Activated CD4-positive, alpha-beta T cell treated with anti-CD3 and anti-CD28 coated beads, Interleukin-2, amount 50 U/mL, for 16 hours (primary cell): ENCODE measurements at regions not wholly inside any gene's neighbourhood (a gene's known extent, or its start where the extent isn't known, plus 50 kb on each side); places are given as distances from the start of the nearest gene placed in this dataset.

Experiments used
- DNase-seq: peaks from one replicate; pipeline ENCODE4 v3.0.0-alpha.2; 2020

DNA sequence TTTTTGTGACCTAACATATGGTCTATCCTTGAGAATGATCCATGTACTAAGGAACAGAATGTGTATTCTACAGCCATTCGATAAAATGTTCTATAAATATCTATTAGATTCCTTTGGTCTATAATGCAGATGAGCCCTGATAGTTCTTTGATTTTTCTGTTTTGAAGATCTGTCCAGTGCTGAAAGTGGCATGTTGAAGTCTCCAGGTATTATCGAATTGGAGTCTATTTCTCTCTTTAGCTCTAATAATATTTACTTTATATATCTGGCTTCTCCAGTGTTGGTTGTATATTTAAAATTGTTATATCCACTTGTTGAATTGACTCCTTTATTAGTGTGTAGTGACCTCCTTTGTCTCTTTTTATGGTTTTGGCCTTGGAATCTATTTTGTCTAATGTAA is 377.9 kb downstream of the ARL6IP6 start:
- no peak for DNase-seq

DNA sequence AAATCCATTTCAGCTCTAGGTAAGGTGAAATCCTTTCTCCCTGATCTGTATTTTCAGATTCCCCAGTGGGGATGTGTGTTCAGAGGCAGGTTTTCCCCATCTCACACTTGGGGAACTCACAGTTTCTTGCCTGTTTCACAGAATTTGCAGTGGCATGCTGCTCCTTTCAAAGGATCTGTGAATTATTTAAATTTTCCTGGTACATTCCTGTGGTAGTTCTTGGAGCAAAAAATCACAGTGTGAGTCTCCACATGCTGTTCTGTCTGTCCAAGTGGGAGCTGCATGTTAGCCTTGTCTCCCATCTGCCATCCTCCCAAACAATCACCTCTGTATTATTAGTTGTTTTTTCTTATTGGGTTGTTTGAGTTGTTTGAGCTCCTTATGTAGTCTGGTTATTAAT is 372.9 kb downstream of the ARL6IP6 start:
- no peak for DNase-seq

DNA sequence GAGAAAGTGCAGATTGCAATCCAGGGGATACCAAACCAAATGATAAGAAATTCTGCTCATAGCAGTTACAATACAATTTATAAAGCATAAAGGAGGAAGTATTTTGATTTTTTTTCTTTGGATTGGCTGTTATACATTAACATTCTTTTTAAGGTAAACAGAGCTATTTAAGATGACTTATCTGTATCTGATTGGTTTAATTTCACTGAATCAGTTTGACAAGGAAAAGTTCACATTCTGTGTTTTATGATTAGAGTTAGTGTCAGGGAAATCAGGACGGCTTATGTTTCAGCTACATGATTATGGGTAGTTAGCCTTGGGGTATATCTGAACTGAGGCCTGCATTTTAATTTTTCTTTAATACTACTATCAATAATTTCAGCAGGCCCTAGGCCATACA is 360.9 kb downstream of the ARL6IP6 start:
- DNase-seq: no peak

DNA sequence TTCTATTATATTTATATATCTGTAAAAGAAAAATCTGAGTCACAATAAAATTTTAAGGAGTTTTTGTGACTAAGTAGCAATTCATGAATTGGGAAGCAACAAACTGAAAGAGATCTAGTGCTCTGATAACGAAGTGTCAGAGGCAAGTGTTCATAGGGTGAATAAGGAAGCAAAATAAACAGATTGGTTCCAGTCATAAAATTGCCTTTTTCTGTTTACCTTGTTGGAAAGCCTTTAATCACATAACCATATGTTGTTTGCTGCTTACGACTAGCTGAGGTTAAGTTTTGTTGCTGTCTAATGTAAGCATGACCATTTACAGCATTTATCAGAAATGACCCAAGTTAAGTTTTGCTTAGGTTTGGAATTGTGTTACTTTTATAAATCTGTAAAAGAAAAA is 358.9 kb downstream of the ARL6IP6 start:
- no peak for DNase-seq

DNA sequence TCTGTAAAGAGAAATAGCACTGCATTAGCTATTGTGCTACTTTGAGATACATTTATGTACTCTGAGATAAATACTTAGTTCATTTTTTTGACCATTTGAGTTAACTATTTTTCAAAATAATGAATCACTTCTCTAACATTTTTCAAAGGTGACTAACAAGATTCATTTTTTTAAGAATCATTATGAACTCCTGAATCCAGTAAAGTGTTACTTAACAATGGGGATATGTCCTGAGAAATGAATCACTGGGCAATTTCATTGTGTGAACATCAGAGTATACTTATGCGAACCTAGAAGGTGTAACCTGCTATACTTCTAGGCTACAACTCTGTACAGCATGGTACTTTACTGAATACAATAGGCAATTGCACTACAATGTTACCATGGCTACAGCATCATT is 355.8 kb downstream of the ARL6IP6 start:
- no peak for DNase-seq

DNA sequence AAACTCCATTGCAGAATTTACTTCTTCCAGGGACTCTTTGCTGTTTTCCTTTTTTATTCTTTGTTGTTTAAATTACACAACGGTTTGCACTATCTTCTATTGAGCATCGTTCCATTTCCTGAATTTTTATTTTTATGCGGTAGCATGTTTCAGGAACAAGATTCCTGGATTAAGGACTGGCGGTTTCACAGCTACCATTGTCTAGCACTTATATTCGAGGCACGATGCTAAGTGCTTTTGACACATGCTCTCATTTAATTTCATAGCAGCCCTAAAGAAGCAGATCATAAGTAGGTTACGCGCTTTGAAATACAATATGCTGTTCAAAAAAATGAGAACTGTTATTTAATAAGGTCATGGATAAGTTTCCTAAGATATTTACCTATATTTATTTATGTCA is 354.4 kb downstream of the ARL6IP6 start:
- DNase-seq: no peak

DNA sequence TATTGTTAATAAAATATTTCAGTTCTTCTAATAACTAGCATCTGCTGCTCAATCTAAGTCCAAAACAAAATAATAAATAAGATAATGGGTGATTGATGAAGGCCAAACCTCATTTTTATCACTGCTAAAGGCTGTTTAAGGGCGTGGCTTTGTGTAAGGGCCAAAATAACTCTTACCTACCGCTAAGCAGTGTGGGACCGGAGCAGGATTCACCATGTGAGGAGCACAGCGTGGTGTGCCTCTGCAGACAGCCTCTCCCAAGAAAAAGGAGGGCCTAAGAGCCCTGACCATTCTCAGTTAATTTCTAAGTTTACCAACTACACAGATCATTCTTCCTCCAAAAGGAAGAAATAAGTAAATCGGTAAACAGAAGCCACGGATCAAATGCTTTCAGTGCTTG is 353.7 kb downstream of the ARL6IP6 start:
- DNase-seq: no peak

DNA sequence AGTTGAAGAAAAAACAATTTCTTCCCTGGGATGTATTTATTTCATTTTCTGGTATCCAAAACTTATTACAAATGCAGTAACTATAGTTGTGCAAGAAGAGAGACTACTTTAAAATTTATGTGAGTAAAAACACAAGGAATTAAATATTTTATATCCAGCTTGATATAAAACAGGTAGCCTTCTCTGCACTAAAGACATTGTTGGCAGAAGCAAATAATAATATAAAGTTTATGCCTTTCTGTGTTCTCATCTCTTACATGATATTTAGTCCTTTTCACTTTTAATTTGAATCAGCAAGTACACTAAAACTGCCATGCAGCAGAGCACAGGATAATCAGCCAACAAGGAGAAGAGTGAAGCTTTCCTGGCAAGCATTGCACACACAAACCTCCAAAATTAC is 352.7 kb downstream of the ARL6IP6 start:
- DNase-seq: no peak

DNA sequence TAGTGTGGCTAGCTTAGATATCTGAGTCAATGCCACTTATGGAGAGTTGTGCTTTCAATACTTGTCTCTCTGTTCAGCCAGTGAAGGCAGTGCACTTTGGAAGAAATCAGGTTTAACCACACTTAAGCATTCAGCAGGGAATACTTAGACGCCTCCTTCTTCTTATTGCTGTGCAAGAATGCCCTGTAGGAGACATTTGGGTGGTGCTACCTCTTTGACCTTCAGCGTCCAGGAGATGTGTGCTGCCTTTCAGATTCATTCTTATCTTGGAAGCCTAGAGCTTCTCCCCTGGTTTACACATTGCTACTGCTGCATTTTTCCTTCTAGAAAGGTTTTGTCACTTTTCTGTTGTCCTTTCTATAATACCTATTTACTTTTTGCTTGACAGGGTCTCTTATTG is 350.5 kb downstream of the ARL6IP6 start:
- no peak for DNase-seq

DNA sequence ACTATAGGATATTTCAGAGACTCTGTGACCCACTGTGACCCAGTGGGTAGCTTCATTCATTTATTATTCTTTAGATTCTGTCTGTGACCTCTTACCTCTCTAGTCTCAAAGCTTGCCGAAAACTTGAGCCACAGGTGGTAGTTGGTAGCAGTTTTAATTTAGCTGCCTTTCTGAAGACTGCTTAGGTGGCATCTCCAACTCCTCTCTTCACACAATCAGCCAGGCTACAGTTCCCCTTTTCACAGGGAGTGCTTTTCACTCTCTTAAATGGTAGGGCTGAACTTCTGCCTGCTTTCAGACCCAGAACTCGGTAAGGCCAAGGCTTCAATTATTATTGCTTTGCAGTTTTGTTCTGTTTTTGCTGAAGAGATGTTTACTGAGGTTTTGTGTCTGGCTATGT is 349.6 kb downstream of the ARL6IP6 start:
- DNase-seq: no peak

DNA sequence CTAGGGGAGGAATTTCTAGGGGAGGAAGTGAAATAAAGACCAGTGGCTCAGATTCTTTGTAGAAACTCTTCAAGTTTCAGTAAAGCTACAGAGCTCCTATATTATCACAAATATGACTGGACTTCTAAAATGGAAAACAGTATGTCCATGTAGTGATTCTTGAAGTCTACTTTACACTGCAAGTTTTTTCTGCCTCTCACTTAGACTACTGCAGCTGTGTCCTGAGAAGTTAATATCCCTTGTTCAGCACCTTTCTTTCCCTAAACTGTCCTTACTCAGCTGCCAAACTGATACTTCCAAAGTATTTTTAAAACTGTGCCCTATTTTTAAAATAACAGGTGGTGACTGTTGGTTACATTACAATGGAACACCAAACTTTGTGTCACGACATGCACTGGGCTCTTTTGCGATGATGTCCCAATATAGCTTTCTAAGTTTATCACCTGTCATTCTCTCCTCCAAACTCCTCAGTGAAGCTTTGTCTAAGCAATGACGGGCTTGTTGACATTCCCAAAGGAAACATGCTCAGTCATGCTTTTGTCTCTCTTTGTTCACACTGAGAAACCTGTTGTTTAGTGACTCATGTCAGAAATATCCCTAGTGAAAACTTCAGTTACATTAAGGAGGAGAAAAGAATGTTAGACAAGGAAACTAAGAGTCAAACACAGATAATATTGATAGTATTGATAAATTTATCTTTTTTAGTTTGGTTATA is 341.1 kb downstream of the ARL6IP6 start:
- no peak for DNase-seq

DNA sequence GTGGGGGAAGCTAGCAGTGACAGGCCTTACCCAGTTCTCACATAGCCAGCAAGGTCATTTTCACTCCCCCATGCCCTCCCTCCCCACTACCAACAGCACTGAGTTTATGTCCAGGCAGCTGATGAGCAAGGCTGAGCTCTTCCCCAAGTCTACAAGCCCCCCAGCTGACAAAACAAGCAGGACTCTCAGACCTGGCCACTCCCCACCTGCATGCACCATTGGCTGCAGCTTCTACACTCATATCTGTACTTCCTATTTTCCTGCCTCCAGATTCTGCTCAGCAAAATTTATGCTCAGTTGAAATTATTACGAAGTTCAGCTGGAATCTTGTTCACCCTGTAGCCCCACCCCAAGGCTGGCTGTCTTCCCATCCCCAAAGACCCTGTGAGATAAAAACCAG is 339.3 kb downstream of the ARL6IP6 start:
- no peak for DNase-seq

DNA sequence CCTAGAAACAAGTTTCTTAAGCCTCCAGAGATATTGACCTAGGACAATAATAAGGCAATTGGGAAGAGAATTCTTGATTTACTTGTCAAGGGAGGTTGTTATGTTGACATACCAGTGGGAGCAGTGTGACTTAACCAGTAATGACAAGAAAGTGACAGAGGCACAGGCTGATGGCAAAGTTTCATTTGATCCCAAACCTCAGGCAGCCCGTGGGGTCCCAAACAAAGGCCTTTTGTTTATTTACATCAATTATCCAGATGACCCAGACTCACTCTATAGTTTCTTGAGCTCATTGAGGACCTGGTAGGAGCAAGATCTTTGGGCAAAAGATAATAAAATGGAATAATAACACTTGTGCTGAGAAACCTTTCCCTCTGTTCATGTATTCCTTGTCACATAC is 336.8 kb downstream of the ARL6IP6 start:
- no peak for DNase-seq

DNA sequence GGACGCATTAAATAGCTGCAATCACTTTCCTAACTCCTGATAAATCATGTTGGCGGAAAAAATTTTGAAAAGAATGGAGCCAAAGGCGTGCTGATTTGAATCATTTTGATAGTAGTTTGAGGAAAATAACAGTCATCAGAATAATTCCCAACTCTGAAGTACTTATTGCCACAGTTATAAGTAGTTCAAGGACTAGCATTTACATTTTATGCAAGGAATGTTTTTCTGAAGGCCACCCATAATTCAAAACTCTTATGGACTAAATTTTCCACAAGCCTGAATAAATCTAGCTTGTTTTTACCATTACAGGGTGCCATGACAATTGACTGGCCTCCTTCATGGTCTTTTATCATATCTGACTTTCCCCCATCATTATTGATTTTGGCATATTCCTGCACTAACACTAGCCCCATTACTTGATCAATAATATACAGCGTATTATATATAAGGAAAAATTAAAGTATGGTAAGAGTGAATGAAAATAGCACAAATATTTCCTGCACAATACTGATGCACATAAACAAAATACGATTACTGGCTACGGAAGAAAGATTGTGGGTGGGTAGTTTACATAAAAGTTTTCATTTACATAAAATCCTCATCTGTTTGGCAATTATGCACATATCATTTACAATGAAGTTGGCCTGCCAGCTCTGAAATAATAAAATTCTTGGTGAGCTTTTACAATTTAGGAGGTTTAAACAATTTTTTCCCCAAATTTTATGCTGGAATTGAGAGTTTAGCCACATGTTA is 334.6 kb downstream of the ARL6IP6 start:
- no peak for DNase-seq

DNA sequence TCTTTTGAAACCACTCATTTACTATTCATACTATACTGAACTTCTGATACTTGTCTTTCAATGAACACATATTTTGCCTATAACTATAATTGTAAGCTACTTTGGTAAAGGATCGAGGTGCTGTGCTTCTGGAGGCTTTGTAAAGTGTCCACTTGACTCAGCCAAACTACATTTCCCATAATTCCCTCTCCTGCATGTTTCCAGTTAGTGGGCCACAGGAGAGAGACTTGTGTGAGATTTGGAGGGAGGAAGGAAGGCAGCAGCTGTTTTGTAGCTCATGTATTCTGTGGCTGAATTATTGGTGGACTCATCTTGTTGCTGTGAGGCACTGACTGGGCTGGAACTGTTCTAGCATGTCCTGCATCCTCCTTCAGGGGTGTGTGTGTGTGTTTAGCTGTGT is 328.8 kb downstream of the ARL6IP6 start:
- DNase-seq: no peak

DNA sequence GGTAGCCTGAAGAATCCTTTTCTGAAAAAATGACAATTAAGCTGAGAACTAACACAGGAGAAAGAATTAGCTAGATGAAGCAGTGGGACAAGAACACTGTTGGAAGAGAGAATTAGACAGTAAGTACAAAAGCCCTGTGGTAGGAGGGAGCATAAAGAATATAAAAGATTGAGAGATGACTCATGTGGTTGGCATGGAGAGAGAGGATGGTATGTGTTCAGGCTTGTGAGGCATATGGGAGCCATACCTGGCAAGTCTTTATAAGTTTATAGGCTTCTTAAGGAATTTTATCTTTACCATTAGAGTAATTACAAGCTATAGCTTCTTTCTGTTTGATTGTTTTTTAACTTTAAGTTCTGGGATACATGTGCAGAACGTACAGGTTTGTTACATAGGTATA is 325.0 kb downstream of the ARL6IP6 start:
- DNase-seq: no peak

DNA sequence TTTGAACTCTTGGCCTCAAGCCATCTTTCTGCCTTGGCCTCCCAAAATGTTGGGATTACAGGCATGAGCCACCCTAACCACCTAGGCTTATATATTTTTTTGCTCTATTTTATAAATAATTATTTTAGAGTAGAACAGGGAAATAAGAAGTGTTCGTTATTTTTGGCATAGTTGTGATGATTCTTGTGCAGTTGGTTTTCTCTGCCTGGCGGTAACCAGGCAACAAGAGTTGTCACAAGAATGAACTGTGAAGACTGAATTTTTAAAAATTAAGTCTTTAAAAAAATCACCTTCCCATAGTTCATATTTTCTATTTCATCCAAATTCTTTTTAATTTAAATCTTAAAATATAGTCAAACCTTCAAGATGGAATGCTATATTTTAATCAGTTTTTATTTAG is 310.2 kb downstream of the ARL6IP6 start:
- no peak for DNase-seq

DNA sequence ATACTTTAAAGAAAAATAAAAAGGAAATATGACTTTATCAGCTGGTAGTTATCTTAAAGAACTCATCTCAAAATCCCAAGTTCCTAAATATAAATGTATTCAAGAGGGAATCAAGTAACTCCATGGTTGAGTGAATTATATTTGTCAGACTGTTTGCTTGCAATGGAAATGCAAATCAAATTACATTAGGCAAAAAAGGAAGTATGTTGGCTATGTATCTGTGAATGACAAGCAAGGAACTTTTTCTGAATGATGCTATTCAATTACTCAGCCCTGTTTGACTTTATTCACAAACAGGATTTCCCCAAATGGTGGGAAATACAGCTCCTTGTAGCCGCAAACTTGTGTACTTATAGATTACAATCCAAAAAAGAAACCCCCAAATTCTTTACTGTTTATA is 309.1 kb downstream of the ARL6IP6 start:
- DNase-seq: no peak

DNA sequence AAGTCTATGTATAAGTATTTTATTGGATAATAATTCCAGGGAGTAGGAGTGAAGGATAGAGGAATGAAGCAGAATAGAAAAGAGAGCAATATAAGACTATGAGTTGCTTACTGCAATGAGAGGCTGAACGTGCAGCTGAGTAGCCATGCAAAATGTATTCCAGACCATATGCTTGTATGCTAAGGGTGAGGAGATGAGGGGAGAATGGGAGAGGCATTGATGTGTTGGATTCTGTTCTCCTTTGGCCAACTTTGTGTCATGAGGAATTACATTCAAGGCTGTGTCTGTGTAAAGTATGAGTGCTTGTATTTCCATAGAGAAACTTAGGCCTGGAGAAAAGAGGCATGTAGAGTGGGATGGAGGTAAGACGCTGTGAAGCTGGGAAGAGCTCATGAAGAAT is 301.8 kb downstream of the ARL6IP6 start:
- no peak for DNase-seq

DNA sequence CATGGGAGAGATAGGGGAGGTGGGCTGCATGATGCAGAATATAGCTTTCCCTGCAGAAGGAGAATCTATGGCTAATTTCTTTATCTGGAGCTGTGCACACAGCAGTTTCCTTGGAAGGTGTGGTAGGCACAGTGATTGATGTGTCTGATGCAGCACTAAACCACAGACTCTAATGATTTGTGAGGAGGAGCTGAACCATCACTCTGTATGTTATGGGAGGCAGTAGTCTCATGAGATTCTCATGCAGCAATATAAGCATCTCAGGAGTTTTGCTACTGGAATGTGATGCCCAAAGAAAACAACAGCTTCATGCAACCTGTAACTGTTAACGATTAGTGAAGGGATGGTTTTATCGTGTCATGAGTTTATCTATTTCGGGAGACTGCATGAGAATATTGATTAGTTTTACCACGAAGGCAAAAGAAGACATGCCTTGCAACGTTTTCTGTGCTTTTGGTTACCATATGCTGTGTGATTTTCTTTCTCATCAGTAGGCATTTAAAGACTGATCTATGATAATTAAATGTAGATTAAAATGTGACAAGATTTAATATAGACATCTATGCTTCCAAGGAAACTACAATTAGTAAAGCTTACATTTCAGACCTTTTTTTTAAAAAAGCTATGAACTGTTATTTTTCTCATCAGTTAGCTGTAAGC is 286.8 kb downstream of the ARL6IP6 start:
- DNase-seq: no peak

DNA sequence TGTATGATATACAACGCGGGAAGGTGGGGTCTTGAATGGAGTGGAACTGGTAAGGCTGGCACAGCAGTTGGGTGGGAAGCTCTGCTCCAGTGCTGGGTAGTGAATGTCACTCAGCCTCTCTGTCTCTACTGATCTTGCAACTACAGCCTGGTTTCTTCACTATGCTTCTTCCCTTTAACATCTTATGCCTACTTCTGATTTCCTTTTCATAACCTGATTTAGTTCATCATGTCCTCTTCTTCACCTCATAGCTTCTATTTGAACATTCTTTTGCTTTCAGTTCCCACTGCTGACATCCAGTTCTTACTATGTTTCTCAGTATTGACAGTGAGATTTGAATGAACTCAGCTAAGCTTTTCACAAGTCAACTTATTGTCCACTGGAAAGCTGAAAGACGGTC is 286.2 kb downstream of the ARL6IP6 start:
- DNase-seq: no peak

DNA sequence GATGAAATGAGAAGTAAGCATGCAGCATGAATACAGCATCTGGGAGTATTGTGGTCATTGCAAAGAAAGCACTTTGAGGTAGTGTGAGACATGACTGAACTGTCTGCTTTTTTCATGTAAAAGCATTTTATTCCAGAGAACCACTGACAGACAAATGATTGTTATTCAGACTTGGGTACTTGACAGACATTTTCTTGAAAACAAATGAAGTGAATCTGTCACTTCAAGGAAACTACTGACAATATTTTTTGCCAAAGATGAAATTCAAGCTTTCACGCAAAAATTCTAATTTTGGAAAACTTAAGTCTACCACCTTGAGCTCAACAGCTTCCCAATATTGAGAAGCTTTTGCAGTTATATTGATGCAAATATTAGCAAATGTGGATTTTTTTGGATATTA is 255.7 kb downstream of the ARL6IP6 start:
- no peak for DNase-seq

DNA sequence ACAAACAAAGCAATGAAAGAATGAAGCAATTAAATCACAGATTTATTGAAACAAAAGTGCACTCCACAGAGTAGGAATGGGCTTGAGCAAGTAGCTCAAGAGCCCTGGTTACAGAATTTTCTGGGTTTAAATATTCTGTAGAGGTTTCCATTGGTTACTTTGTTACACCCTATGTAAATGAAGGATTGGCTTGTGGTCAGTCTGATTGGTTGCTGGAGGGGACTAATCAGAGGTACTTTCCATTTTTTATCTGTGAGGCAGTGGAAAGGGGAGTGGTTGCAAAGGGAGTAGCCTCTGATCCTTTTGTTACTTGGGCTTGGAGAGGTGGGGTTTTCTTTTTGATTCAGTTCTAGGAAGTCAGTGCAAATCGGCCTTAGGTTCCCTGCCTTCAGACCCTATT is 253.3 kb downstream of the ARL6IP6 start:
- DNase-seq: no peak

DNA sequence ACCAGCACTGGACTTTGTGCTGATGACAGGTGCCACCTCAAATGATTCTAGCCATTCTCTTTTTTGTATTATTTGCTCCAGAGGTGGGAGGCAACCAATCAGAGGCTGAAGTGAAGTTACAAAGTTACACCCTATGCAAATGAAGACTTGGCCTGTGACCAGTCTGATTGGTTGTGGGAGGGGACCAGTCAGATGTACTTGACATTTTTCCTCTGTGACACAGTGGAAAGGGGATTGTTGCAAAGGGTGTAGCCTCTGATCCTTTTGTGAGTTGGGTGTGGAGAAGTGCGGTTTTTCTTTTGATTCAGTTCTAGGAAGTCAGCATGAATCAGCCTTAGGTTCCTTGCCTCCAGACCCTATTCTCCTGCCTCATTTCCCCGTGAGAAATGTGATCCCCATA is 244.0 kb downstream of the ARL6IP6 start:
- no peak for DNase-seq
